ENCODE measurements at regions not wholly inside any gene's neighbourhood (a gene's known extent, or its start where the extent isn't known, plus 50 kb on each side); places are given as distances from the start of the nearest gene placed in this dataset.

DNA sequence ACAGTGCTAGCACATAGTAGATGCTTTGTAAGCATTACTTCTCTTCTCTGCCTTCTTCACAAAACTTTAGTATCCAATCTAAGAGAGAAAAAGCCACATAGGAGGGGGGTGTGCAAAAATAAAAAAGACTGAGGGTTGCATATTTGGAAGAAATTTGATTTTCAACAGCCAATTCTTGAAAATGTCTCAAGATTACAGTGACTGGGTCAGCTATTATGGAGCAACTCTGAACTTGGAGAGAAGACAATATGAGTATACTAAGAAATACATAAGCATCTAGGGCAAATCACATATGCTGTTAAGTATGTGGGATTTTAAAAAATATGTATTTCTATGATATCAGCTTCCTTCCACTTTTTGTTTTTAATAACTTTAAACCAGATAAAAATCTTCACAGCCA lies 196.6 kb upstream of the GOLIM4 start:
- no peaks in the 10 kb centered on the region for H3K4me1 ChIP-seq (ENCODE audit: insufficient read depth)
- H3K27me3 ChIP-seq, result no peaks in the 10 kb centered on the region
- DNase-seq (ENCODE audit: low spot score), result no peak
- no peaks in the 10 kb centered on the region for H3K36me3 ChIP-seq (replicated peaks; ENCODE audit: insufficient read depth, low read depth)
- no peak overlapping the region for H3K4me3 ChIP-seq
- H2AFZ ChIP-seq, result no peak overlapping the region
- no peak overlapping the region for H3K4me2 ChIP-seq
- H3K27ac ChIP-seq, result no peak overlapping the region
- no peaks in the 10 kb centered on the region for H3K9me3 ChIP-seq (ENCODE audit: low read depth)
- no peaks in the 10 kb centered on the region for H4K20me1 ChIP-seq (ENCODE audit: insufficient read depth, poor library complexity, severe bottlenecking)
- no peaks in the 10 kb centered on the region for H3K79me2 ChIP-seq
- H3K9me2 ChIP-seq (replicated peaks; ENCODE audit: insufficient read depth), result no peaks in the 10 kb centered on the region
- TF ChIP-seq, protein P1, sequence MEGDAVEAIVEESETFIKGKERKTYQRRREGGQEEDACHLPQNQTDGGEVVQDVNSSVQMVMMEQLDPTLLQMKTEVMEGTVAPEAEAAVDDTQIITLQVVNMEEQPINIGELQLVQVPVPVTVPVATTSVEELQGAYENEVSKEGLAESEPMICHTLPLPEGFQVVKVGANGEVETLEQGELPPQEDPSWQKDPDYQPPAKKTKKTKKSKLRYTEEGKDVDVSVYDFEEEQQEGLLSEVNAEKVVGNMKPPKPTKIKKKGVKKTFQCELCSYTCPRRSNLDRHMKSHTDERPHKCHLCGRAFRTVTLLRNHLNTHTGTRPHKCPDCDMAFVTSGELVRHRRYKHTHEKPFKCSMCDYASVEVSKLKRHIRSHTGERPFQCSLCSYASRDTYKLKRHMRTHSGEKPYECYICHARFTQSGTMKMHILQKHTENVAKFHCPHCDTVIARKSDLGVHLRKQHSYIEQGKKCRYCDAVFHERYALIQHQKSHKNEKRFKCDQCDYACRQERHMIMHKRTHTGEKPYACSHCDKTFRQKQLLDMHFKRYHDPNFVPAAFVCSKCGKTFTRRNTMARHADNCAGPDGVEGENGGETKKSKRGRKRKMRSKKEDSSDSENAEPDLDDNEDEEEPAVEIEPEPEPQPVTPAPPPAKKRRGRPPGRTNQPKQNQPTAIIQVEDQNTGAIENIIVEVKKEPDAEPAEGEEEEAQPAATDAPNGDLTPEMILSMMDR (IDR thresholded peaks at IDR 0.05; ENCODE audit: poor library complexity), result no peak
- TF ChIP-seq EZH2phosphoT487 (IDR thresholded peaks at IDR 0.05; ENCODE audit: low read depth, severe bottlenecking, unreplicated experiment) (no peak), EZH2 (IDR thresholded peaks at IDR 0.05; ENCODE audit: borderline replicate concordance) (no peak)

DNA sequence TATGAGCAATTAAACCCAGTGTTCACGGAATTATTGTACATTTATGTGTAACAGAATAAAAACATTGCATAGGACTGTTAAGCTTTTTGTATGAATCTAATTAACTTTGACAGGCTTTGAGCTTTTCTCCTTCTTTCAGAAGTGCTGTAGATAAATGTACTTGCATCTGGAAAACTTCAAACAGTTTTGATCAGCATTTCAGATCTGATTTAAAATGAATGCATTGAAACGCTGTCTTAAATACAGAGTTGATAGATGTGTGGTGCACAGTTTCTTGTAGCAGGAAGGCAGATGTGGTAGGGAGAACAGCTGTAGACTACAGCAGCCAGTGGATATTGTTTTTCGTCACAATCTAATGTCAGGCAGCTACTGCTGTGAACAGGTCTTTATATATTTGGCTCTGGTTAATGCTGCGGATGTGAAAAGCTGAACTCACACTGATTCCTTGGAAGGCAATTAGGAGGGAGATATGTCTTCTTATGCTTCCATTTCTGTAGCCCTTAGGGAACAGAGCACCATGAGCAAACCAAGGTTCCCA lies 193.8 kb upstream of the GOLIM4 start:
- no peaks in the 10 kb centered on the region for H3K4me1 ChIP-seq (ENCODE audit: insufficient read depth)
- H3K36me3 ChIP-seq (replicated peaks; ENCODE audit: insufficient read depth, low read depth), result no peaks in the 10 kb centered on the region
- no peaks in the 10 kb centered on the region for H3K27me3 ChIP-seq
- no peak overlapping the region for H3K4me3 ChIP-seq
- no peak overlapping the region for H3K27ac ChIP-seq
- TF ChIP-seq EZH2phosphoT487 (IDR thresholded peaks at IDR 0.05; ENCODE audit: low read depth, severe bottlenecking, unreplicated experiment), result no peak
- no peak for TF ChIP-seq EZH2 (IDR thresholded peaks at IDR 0.05; ENCODE audit: borderline replicate concordance)
- TF ChIP-seq, protein P1 (IDR thresholded peaks at IDR 0.05; ENCODE audit: poor library complexity), result no peak
- DNase-seq (ENCODE audit: low spot score), result no peak
- H3K9me3 ChIP-seq (ENCODE audit: low read depth), result no peaks in the 10 kb centered on the region
- H3K4me2 ChIP-seq, result no peak overlapping the region
- WGBS (ENCODE audit: low lambda C conversion rate, missing lambda C conversion rate), result 66% methylated on average over 4 of the region's 4 CpGs
- no peak overlapping the region for H2AFZ ChIP-seq
- H3K79me2 ChIP-seq, result no peaks in the 10 kb centered on the region
- no peaks in the 10 kb centered on the region for H4K20me1 ChIP-seq (ENCODE audit: insufficient read depth, poor library complexity, severe bottlenecking)
- no peaks in the 10 kb centered on the region for H3K9me2 ChIP-seq (replicated peaks; ENCODE audit: insufficient read depth)

DNA sequence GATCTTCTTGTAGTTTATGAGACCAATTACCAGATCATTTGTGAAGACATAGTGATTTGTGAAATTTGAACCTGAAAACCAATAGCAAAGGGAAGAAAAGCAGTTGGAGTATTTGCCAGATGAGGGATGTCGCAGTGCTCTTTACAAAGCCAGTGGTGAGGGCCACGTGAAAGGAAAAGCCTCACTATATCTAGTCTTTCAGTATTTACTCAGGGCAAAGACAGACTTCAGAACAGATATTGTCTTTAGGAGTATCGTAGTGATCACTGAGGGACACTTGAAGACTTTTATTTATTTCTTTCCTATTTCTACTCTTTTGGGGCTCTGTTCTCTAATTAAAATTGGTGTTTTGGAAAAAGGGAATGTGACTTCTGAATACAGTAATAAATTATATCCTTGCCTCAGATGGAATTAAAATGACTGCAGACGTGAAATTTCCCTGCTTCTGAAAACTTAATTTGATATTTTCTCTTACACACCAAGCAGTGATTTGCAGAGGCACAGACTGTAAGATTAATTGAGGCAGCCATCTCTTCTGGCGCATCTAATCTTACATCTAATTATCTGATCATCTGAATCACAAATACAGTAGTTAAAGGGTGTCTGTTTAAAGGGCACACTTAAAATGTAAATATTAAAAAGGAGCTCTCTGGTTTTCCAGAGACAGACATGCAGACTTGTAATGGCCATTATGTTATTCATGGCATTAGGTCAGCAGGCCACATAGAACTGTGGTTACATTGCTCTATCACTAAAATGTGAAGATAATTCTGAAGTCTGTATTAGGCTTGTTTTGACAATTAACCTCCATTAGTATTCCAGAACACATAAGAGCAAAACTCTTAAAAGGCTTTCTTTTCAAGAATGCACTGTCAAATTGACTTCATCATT lies 193.0 kb upstream of the GOLIM4 start:
- no peak overlapping the region for H3K4me2 ChIP-seq

More for the DNA sequence above, 193.0 kb upstream of the GOLIM4 start:
- Histone ChIP-seq H3K9me2 (replicated peaks; ENCODE audit: insufficient read depth) (no peaks in the 10 kb centered on the region), H3K27ac (no peak overlapping the region), H3K4me1 (ENCODE audit: insufficient read depth) (no peaks in the 10 kb centered on the region), H3K9me3 (ENCODE audit: low read depth) (no peaks in the 10 kb centered on the region), H3K4me3 (no peak overlapping the region), H2AFZ (no peak overlapping the region), H3K27me3 (no peaks in the 10 kb centered on the region), H4K20me1 (ENCODE audit: insufficient read depth, poor library complexity, severe bottlenecking) (no peaks in the 10 kb centered on the region), H3K36me3 (replicated peaks; ENCODE audit: insufficient read depth, low read depth) (no peaks in the 10 kb centered on the region), H3K79me2 (no peaks in the 10 kb centered on the region)
- TF ChIP-seq EZH2 (IDR thresholded peaks at IDR 0.05; ENCODE audit: borderline replicate concordance) (no peak), EZH2phosphoT487 (IDR thresholded peaks at IDR 0.05; ENCODE audit: low read depth, severe bottlenecking, unreplicated experiment) (no peak)
- TF ChIP-seq, protein P1 (IDR thresholded peaks at IDR 0.05; ENCODE audit: poor library complexity), result no peak
- DNase-seq (ENCODE audit: low spot score), result no peak
- 55% methylated on average over 5 of the region's 5 CpGs for WGBS (ENCODE audit: low lambda C conversion rate, missing lambda C conversion rate)
